K562 (cell line): ENCODE measurements at regions not wholly inside any gene's neighbourhood (a gene's known extent, or its start where the extent isn't known, plus 50 kb on each side); places are given as distances from the start of the nearest gene placed in this dataset.

Experiments
- ATAC-seq: fragments of 200-7000 bp; cut with Tn5 transposase; 3 replicates; pipeline ENCODE4 v1.9.1; 2020; ENCODE audit warnings: moderate library complexity
- BruUV-seq: library from RNA; stranded (reverse); fragments of 400-500 nt; replicated peaks from 2 replicates; lab custom pipeline; 2021; lab: Mats Ljungman, UMichigan
- CTCF ChIA-PET: fragments of 300-600 bp; formaldehyde crosslinking; extraction: SDS; loops from one replicate; lab custom pipeline; 2021; ENCODE audit warnings: low intra/inter-chr PET ratio; lab: Yijun Ruan, JAX
- POLR2A ChIA-PET: fragments of 300-600, 350-650 bp; sonication (Branson Sonifier 250); formaldehyde crosslinking; extraction: SDS; loops from one replicate; lab custom pipeline; 2021; ENCODE audit warnings: antibody characterized with exemption, inconsistent platforms; lab: Yijun Ruan, JAX
- DNase-seq, 4 experiments: peaks; one replicate each; pipeline versions ENCODE4 v3.0.0 to v3.0.0-alpha.2; 2011 to 2018; ENCODE audit warnings: low spot score in 3 of 4, mixed read lengths in 3 of 4; ENCODE audit errors: extremely low read depth in 1 of 4
- FAIRE-seq: peaks from 2 replicates; lab custom pipeline; 2011; peaks lifted over from hg19 to GRCh38; lab: Jason Lieb, UNC
- H2AFZ ChIP-seq: 2 replicates; pipeline ENCODE4 v1.6.0; 2011; ENCODE audit warnings: low read depth, low read length, control low read depth, inconsistent platforms
- H3K27ac ChIP-seq: fragments of 200-600 bp; 3 replicates; pipeline ENCODE4 v1.8.0; 2011; ENCODE audit warnings: low read depth, mild to moderate bottlenecking, control low read depth, inconsistent platforms, low read length, moderate library complexity, mixed read lengths; ENCODE audit errors: extremely low read depth
- H3K27me3 ChIP-seq, 2 experiments: fragments of 300-600 bp in 1 of 2; 2 replicates in 1 of 2; 3 replicates in 1 of 2; pipeline versions ENCODE4 v1.6.0 to v1.8.0; 2011; ENCODE audit warnings: inconsistent platforms in 2 of 2, low read length in 2 of 2, mild to moderate bottlenecking in 1 of 2, mixed read lengths in 1 of 2, moderate library complexity in 1 of 2; ENCODE audit not compliant: control insufficient read depth in 2 of 2, insufficient read depth in 2 of 2
- H3K36me3 ChIP-seq: fragments of 300-600 bp; 3 replicates; pipeline ENCODE4 v1.8.0; 2011; ENCODE audit warnings: mild to moderate bottlenecking, low read length, inconsistent platforms; ENCODE audit not compliant: control insufficient read depth, insufficient read depth
- H3K4me1 ChIP-seq, 2 experiments: fragments of 200-600 bp in 1 of 2; replicated peaks in 1 of 2; 2 replicates in 1 of 2; 3 replicates in 1 of 2; pipeline versions ENCODE4 v1.5.1 to v1.8.0; 2011; ENCODE audit warnings: inconsistent platforms in 2 of 2, low read length in 2 of 2, mild to moderate bottlenecking in 1 of 2, mixed read lengths in 1 of 2, moderate library complexity in 1 of 2; ENCODE audit not compliant: control insufficient read depth in 2 of 2, insufficient read depth in 2 of 2
- H3K4me2 ChIP-seq: 2 replicates; pipeline ENCODE4 v1.6.1; 2011; ENCODE audit warnings: low read length, control low read depth, inconsistent platforms, mixed read lengths; ENCODE audit not compliant: insufficient read depth
- H3K4me3 ChIP-seq: fragments of 200-600 bp; sonication (generic), shearing (Covaris generic); 2 replicates; pipeline ENCODE4 v1.5.1; 2016; ENCODE audit warnings: control low read depth, inconsistent platforms
- H3K79me2 ChIP-seq: fragments of 200-600 bp; 3 replicates; pipeline ENCODE4 v1.8.0; 2011; ENCODE audit warnings: low read length, inconsistent platforms; ENCODE audit not compliant: control insufficient read depth, insufficient read depth
- H3K9ac ChIP-seq, 2 experiments: 2 replicates each; pipeline versions ENCODE4 v1.6.0 to v1.6.1; 2011; ENCODE audit warnings: low read depth in 2 of 2, low read length in 2 of 2, control low read depth in 1 of 2, inconsistent platforms in 1 of 2, mild to moderate bottlenecking in 1 of 2, mixed read lengths in 1 of 2; ENCODE audit not compliant: insufficient read depth in 1 of 2
- H3K9me1 ChIP-seq: one replicate; pipeline ENCODE4 v1.6.0; 2011; ENCODE audit warnings: inconsistent platforms, mild to moderate bottlenecking, low read length, moderate library complexity; ENCODE audit not compliant: control insufficient read depth, insufficient read depth
- H3K9me3 ChIP-seq: replicated peaks from 2 replicates; pipeline ENCODE4 v1.5.1; 2011; ENCODE audit warnings: low read depth, low read length, inconsistent platforms; ENCODE audit not compliant: control insufficient read depth, insufficient read depth
- H4K20me1 ChIP-seq: replicated peaks from 2 replicates; pipeline ENCODE4 v1.6.1; 2011; ENCODE audit warnings: low read length, inconsistent platforms, mixed read lengths; ENCODE audit not compliant: control insufficient read depth, insufficient read depth
- ARHGAP35 ChIP-seq: fragments of 450-650 bp; IDR thresholded peaks from 2 replicates; pipeline ENCODE4 v1.6.1; 2018; ENCODE audit not compliant: partially characterized antibody
- EGR1 ChIP-seq: fragments of 450-650 bp; conservative IDR thresholded peaks from 2 replicates; pipeline ENCODE4 v1.6.1; 2017; ENCODE audit warnings: mild to moderate bottlenecking
- PCBP1 ChIP-seq: fragments of 200-400 bp; formaldehyde crosslinking; IDR thresholded peaks from 2 replicates; pipeline ENCODE4 v1.6.1; 2018; ENCODE audit warnings: mild to moderate bottlenecking, low read depth, low read length; ENCODE audit not compliant: poor library complexity, severe bottlenecking
- PML ChIP-seq: IDR thresholded peaks from 2 replicates; pipeline ENCODE4 v1.6.1; 2012; ENCODE audit warnings: low read length, inconsistent platforms
- PYGO2 ChIP-seq: fragments of 450-650 bp; IDR thresholded peaks from 2 replicates; pipeline ENCODE4 v1.6.1; 2016; ENCODE audit warnings: mild to moderate bottlenecking, missing genetic modification characterization, moderate library complexity, missing compliant biosample characterization
- SIN3A ChIP-seq, 2 experiments: fragments of 150-350 bp in 1 of 2; IDR thresholded peaks; 2 replicates each; pipeline ENCODE4 v1.6.1; 2011 to 2016; ENCODE audit warnings: borderline replicate concordance in 2 of 2, low read depth in 2 of 2, low read length in 2 of 2, mild to moderate bottlenecking in 2 of 2, moderate library complexity in 2 of 2; ENCODE audit not compliant: control insufficient read depth in 1 of 2
- SMARCE1 ChIP-seq: fragments of 450-650 bp; IDR thresholded peaks from 2 replicates; pipeline ENCODE4 v1.7.1; 2016; ENCODE audit warnings: mild to moderate bottlenecking
- TEAD1 ChIP-seq, 2 experiments: fragments of 450-650 bp in 1 of 2; sonication (generic) in 1 of 2; formaldehyde crosslinking; IDR thresholded peaks; 2 replicates each; pipeline versions ENCODE4 v1.4.0 to v1.8.0; 2020 to 2022; ENCODE audit warnings: mild to moderate bottlenecking in 2 of 2, missing genetic modification reagents in 1 of 2
- XRCC4 ChIP-seq: IDR thresholded peaks from one replicate; pipeline ENCODE4 v1.6.1; 2011; ENCODE audit not compliant: insufficient read depth, insufficient read length; ENCODE audit errors: extremely low read depth
- ZNF133 ChIP-seq: fragments of 250-450 bp; sonication (Bioruptor Pico); IDR thresholded peaks from 2 replicates; pipeline ENCODE4 v1.4.0; 2020; ENCODE audit warnings: mild to moderate bottlenecking
- ZNF586 ChIP-seq: fragments of 450-650 bp; formaldehyde crosslinking; conservative IDR thresholded peaks from 2 replicates; pipeline ENCODE4 v1.4.0; 2020; ENCODE audit warnings: mild to moderate bottlenecking, moderate library complexity
- WGBS: fragments of 100-300 bp; shearing (Covaris generic); methylation state at CpG from one replicate; pipeline ENCODE4 v1.1.6; 2016; ENCODE audit warnings: low coverage, mixed read lengths; ENCODE audit not compliant: insufficient coverage; ENCODE audit errors: missing lambda C conversion rate; 5-methylcytosine and 5-hydroxymethylcytosine counted together
- in situ Hi-C: fragments of 300-500 bp; cut with MboI; formaldehyde crosslinking; loops from 4 replicates; pipeline ENCODE4 v1.15.0; 2018; ENCODE audit warnings: inconsistent platforms, mixed read lengths
- intact Hi-C: fragments of 100-400 bp; cut with micrococcal nuclease; formaldehyde crosslinking; loops from 2 replicates; pipeline ENCODE4 v1.14.2; 2022
- TF ChIP-seq, protein P1 (sequence below): conservative IDR thresholded peaks from 2 replicates; pipeline ENCODE4 v1.6.1; 2011; ENCODE audit warnings: low read depth, mild to moderate bottlenecking, low read length; ENCODE audit not compliant: control insufficient read depth
- TF ChIP-seq, protein P2 (sequence below): fragments of 450-650 bp; IDR thresholded peaks from 2 replicates; pipeline ENCODE4 v1.6.1; 2016; ENCODE audit warnings: missing biosample characterization, missing genetic modification characterization
- TF ChIP-seq, protein P3 (sequence below): sonication (generic); formaldehyde crosslinking; IDR thresholded peaks from 2 replicates; pipeline ENCODE4 v1.8.0; 2023; ENCODE audit warnings: missing genetic modification reagents, mild to moderate bottlenecking, borderline replicate concordance
- TF ChIP-seq, protein P4 (sequence below): fragments of 250-450 bp; sonication (Bioruptor Pico); IDR thresholded peaks from 2 replicates; pipeline ENCODE4 v1.8.0; 2021; ENCODE audit warnings: moderate library complexity, mild to moderate bottlenecking, inconsistent platforms

DNA sequence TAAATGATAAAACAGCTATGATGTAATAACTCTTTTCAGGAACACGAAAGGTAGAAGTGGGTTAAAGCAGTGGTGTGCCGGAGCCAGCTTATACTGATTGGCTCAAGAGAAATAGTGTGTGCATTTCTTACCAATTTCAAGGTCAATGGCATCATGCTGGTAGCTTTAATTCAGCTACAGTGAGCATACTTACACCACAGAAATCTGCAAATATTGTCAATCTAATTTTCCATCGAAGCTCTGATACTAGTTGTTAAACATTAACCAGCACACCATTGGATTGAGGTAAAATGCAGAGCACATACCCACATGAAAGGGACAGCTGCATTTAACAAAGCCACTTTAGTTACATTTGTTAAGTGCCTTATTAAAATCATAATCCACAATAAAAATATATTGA lies 225.7 kb downstream of the KCNC2 start:
- intact Hi-C loops (no loop called here), in situ Hi-C loops (no loop called here)
- Histone ChIP-seq H3K79me2 (no peaks in the 10 kb centered on the region), H3K4me3 (no peak overlapping the region), H4K20me1 (no peaks in the 10 kb centered on the region), H3K4me1 (no peaks in the 10 kb centered on the region), H3K27me3 (no peaks in the 10 kb centered on the region), H3K9me1 (no peaks in the 10 kb centered on the region), H2AFZ (no peak overlapping the region), H3K9ac (no peak overlapping the region), H3K27ac (no peak overlapping the region), H3K36me3 (no peaks in the 10 kb centered on the region), H3K4me2 (no peak overlapping the region), H3K9me3 (no peaks in the 10 kb centered on the region)
- CTCF ChIA-PET, result no interaction called here
- FAIRE-seq, result no peak
- no peak for ATAC-seq
- WGBS, result 0% methylated on average over 3 of the region's 3 CpGs
- no peak for DNase-seq
- no TSS peak for BruUV-seq
- POLR2A ChIA-PET, result no interaction called here
- TF ChIP-seq, protein P1, sequence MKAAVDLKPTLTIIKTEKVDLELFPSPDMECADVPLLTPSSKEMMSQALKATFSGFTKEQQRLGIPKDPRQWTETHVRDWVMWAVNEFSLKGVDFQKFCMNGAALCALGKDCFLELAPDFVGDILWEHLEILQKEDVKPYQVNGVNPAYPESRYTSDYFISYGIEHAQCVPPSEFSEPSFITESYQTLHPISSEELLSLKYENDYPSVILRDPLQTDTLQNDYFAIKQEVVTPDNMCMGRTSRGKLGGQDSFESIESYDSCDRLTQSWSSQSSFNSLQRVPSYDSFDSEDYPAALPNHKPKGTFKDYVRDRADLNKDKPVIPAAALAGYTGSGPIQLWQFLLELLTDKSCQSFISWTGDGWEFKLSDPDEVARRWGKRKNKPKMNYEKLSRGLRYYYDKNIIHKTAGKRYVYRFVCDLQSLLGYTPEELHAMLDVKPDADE, result no peak
- TF ChIP-seq SIN3A (IDR thresholded peaks at IDR 0.05; ENCODE audit: borderline replicate concordance in 2 of 2, control insufficient read depth in 1 of 2, low read depth in 2 of 2, low read length in 2 of 2), result no peak
- no peak for TF ChIP-seq ZNF586 (CRISPR knock-in tag)
- TF ChIP-seq ARHGAP35, result no peak
- TF ChIP-seq, protein P2, sequence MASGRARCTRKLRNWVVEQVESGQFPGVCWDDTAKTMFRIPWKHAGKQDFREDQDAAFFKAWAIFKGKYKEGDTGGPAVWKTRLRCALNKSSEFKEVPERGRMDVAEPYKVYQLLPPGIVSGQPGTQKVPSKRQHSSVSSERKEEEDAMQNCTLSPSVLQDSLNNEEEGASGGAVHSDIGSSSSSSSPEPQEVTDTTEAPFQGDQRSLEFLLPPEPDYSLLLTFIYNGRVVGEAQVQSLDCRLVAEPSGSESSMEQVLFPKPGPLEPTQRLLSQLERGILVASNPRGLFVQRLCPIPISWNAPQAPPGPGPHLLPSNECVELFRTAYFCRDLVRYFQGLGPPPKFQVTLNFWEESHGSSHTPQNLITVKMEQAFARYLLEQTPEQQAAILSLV, result no peak
- no peak for TF ChIP-seq SMARCE1
- TF ChIP-seq EGR1, result no peak
- no peak for TF ChIP-seq XRCC4
- TF ChIP-seq PYGO2, result no peak
- TF ChIP-seq, protein P3, sequence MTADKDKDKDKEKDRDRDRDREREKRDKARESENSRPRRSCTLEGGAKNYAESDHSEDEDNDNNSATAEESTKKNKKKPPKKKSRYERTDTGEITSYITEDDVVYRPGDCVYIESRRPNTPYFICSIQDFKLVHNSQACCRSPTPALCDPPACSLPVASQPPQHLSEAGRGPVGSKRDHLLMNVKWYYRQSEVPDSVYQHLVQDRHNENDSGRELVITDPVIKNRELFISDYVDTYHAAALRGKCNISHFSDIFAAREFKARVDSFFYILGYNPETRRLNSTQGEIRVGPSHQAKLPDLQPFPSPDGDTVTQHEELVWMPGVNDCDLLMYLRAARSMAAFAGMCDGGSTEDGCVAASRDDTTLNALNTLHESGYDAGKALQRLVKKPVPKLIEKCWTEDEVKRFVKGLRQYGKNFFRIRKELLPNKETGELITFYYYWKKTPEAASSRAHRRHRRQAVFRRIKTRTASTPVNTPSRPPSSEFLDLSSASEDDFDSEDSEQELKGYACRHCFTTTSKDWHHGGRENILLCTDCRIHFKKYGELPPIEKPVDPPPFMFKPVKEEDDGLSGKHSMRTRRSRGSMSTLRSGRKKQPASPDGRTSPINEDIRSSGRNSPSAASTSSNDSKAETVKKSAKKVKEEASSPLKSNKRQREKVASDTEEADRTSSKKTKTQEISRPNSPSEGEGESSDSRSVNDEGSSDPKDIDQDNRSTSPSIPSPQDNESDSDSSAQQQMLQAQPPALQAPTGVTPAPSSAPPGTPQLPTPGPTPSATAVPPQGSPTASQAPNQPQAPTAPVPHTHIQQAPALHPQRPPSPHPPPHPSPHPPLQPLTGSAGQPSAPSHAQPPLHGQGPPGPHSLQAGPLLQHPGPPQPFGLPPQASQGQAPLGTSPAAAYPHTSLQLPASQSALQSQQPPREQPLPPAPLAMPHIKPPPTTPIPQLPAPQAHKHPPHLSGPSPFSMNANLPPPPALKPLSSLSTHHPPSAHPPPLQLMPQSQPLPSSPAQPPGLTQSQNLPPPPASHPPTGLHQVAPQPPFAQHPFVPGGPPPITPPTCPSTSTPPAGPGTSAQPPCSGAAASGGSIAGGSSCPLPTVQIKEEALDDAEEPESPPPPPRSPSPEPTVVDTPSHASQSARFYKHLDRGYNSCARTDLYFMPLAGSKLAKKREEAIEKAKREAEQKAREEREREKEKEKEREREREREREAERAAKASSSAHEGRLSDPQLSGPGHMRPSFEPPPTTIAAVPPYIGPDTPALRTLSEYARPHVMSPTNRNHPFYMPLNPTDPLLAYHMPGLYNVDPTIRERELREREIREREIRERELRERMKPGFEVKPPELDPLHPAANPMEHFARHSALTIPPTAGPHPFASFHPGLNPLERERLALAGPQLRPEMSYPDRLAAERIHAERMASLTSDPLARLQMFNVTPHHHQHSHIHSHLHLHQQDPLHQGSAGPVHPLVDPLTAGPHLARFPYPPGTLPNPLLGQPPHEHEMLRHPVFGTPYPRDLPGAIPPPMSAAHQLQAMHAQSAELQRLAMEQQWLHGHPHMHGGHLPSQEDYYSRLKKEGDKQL (CRISPR knock-in tag), result no peak
- TF ChIP-seq PCBP1, result no peak
- TF ChIP-seq, protein P4, sequence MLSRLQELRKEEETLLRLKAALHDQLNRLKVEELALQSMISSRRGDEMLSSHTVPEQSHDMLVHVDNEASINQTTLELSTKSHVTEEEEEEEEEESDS, result no peak
- no peak for TF ChIP-seq PML
- TF ChIP-seq TEAD1 (CRISPR knock-in tag; IDR thresholded peaks at IDR 0.05), result no peak
- TF ChIP-seq ZNF133 (CRISPR knock-in tag), result no peak
